T-helper 1 cell (primary cell): ENCODE measurements at regions not wholly inside any gene's neighbourhood (a gene's known extent, or its start where the extent isn't known, plus 50 kb on each side); places are given as distances from the start of the nearest gene placed in this dataset.
"Not testable (repeated sequence)": the region's sequence is repeated elsewhere in the genome, so short reads cannot be mapped to it uniquely, and the experiment has no call there.

Experiments used
- DNase-seq, 5 donors: peaks; one replicate each; pipeline ENCODE4 v3.0.0-alpha.2; 2012 to 2020

GRCh38 chr9:66046992-66047391 lies 310.0 kb downstream of the FOXD4L4 start:
- DNase-seq: not testable (repeated sequence)

GRCh38 chr9:66049721-66050120 lies 312.8 kb downstream of the FOXD4L4 start:
- DNase-seq: not testable (repeated sequence)

GRCh38 chr9:66054705-66055104 lies 317.8 kb downstream of the FOXD4L4 start:
- not testable (repeated sequence) for DNase-seq

- not testable (repeated sequence) for DNase-seq
Observed at GRCh38 chr9:66060681-66061080, 323.7 kb downstream of the FOXD4L4 start.

GRCh38 chr9:66063822-66064221 lies 326.9 kb downstream of the FOXD4L4 start:
- DNase-seq: not testable (repeated sequence)

GRCh38 chr9:66065735-66066134 lies 328.8 kb downstream of the FOXD4L4 start:
- not testable (repeated sequence) for DNase-seq

- DNase-seq: peak in 1 of 5 donors; percentile 9
Observed at GRCh38 chr9:66067231-66067630, 330.3 kb downstream of the FOXD4L4 start.

GRCh38 chr9:66068451-66068989 lies 331.6 kb downstream of the FOXD4L4 start:
- not testable (repeated sequence) for DNase-seq

GRCh38 chr9:66069025-66069424 lies 332.1 kb downstream of the FOXD4L4 start:
- not testable (repeated sequence) for DNase-seq

GRCh38 chr9:66073111-66073510 lies 336.2 kb downstream of the FOXD4L4 start:
- not testable (repeated sequence) for DNase-seq

GRCh38 chr9:66082811-66083210 lies 345.9 kb downstream of the FOXD4L4 start:
- not testable (repeated sequence) for DNase-seq
